NCI-H69 (cell line): ENCODE measurements at regions not wholly inside any gene's neighbourhood (a gene's known extent, or its start where the extent isn't known, plus 50 kb on each side); places are given as distances from the start of the nearest gene placed in this dataset.

Experiments
- DNase-seq: peaks from one replicate; lab custom pipeline; 2025; lab: John Stamatoyannopoulos, UW

DNA sequence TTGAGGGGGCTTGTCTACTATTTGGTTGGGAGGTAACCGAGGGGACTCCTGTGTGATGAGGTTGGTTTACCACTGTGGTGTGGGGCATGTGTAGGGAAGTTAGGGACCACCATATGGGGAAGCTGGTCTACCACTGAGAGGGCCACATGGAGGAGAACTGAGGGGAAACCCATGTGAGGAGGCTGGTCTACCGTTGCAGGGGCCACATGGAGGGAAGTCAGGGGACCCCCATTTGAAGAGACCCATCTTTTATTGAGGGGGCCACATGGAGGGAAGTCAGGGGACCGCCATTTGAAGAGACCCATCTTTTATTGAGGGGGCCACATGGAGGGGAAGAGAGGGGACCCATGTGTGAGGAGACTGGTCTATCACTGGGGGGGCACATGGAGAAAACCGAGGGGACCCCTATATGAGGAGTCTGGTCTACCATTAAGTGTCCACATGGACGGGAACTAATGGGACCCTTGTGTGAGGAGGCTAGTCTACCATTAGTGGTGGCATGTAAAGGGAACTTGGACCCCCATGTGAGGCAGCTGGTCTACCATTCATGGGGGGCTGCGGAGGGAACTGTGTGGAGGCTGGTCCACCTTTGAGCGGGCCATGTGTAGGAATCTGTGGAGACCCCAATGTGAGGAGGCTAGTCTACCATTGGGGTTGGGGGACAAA lies 165.5 kb downstream of the FBLN2 start:
- no peak for DNase-seq

DNA sequence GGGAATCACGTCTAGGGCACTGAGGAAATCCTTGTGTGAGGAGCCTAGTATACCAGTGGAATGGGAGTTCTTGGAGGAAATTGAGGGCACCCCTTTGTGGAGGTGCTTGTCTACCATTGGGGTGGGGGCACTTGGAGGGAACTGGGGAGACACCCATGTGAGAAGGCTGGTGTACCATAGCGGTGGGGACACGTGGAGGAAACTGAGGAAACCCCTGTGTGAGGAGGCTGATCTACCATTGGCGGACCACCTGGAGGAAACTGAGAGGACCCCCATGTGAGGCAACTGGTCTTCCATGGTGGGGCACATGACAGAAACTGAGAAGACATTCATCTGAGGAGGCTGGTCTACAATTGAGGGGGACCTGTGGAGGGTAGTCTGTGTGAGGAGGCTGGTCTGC lies 164.5 kb downstream of the FBLN2 start:
- no peak for DNase-seq

DNA sequence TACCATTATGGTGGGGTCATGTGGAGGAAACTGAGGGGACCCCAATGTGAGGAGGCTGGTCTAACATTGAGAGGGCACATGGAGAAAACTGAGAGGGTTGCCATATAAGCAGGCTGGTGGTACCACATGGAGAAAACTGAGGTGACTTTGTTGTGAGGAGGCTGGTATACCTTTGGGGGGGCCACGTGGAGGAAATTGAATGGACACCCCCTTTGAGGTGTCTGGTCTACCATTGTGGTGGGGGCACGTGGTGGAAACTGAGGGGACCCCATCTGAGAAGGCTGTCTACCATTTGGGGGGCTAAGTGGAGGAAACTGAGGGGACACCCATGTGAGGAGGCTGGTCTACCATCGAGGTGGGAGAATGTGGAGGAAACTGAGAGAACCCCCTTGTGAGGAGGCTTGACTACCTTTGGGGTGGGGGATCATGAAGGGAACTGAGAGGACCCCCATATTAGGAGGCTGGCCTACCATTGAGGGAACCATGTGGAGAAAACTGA lies 163.8 kb downstream of the FBLN2 start:
- no peak for DNase-seq

DNA sequence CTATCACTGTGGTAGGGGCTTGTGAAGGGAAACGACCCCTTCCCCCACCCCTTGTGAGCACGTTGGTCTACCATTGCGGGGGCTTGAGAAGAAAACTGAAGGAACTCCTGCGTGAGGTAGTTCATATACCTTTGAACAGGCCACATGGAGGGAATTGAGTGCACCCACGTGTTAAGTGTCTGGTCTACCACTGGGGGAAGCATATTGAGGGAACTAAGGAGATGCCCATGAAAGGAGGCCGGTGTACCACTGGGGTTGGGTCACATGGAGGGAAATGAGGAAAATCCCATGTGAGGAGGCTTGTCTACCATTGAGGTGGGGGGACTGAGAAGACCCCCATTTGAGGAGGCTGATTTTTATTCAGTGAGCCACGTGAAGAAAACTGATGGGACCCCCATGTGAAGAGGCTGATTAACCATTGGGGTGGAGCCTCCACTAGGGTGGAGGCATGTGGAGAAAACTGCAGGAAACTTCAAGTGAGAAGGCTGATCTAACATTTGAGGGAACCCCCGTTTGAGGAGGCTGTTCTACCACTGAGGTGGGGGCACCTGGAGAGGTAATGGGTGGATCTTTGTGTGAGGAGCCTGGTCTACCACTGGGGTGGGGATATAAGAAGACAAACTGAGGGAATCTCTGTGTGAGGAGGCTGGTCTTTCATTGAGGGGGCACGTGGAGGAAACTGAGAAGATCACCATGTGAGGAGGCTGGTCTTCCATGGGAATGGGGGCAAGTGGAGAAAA lies 163.2 kb downstream of the FBLN2 start:
- DNase-seq = no peak

DNA sequence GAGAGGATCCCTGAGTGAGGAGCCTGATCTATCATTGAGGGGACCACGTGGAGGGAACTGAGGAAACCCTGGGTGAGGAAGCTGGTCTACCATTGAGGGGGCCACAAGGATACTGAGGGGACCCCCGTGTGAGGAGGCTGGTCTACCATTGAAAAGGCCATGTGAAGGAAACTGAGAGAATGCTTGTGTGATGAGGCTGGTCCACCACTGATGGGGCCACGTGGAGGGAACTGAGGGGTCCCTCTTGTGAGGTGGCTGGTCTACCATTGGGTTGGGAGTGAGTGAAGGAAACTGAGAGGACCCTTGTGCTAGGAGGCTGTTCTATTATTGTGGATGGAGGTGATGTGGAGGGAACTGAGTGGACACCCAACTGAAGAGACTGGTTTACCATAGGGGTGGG lies 161.3 kb downstream of the FBLN2 start:
- DNase-seq = no peak

DNA sequence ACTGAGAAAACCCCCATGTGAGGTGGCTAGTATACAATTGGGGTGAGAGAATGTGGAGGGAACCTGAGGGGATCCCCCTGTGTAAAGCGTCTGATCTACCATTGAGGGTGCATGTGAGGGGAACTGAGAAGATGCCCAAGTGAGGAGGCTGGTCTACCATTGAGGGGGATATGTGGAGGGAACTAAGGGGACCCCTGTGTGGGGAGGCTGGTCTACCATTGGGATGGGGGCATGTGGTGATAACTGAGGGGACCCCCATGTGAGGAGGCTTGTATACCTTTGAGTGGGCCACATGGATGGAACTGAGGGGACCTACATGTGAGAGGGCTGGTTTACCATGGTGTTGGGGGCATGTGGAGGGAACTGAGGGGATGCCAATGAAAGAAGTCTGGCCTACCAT lies 160.8 kb downstream of the FBLN2 start:
- DNase-seq = no peak

DNA sequence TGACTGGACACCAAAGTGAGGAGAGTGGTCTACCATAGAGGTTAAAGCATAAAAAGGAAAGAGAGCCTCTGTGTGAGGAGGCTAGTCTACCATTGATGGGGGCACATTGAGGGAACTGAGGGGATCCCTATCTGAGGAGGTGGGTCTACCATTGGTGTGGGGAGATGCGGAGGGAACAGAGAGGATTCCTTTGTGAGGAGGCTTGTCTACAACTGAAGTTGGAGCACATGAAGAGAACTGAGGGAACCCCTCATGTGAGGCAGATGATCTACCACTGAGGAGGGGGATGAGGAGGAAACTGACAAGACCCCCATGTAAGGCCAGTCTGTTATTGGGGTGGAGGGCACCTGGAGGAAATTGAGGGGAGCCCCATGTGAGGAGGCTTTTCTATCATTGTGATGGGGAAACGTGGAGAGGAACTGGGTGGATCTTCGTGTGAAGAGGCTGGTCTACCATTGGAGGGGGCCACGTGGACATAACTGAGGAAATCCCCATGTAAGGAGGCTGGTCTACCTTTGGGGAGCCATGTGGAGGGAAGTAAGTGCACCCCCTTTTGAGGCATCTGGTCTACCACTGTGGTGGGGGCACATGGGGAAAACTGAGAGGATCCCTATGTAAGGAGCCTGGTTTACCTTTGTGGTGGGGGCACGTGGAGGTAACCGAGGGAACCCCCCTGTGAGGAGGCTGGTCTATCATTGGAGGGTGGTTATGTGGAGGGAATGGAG lies 160.1 kb downstream of the FBLN2 start:
- no peak for DNase-seq

DNA sequence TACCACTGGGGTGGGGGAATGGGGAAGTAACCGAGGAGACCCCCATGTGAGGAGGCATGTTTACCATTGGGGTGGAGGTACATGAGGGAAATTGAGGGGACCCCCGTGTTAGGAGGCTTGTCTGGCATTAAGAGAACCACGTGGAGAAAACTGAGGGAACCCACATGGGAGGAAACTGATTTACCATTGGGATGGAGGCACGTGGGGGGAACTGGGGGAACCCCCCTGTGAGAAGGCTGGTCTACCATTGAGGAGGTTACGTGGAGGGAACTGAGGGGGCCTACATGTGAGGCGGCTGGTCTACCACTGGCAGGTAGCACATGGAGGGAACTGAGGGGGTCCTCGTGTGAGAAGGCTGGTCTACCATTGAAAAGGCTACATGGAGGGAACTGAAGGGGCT lies 159.4 kb downstream of the FBLN2 start:
- DNase-seq = no peak

DNA sequence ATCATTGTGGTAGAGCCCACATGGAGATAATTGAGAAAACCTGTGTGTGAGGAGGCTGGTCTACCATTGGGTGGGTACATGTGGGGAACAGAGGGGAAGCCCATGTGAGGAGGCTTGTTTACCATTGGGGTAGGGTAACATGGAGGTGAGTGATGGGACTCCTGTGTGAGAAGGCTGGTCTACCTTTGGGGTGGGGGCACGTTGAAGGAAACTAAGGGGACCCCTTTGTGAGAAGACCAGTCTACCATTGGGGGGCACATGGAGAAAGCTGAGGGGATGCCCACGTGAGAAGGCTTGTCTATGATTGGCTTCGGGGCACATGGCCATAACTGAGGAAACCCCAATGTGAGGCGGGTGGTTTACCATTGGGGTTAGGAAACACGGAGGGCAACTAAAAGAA lies 158.5 kb downstream of the FBLN2 start:
- no peak for DNase-seq

DNA sequence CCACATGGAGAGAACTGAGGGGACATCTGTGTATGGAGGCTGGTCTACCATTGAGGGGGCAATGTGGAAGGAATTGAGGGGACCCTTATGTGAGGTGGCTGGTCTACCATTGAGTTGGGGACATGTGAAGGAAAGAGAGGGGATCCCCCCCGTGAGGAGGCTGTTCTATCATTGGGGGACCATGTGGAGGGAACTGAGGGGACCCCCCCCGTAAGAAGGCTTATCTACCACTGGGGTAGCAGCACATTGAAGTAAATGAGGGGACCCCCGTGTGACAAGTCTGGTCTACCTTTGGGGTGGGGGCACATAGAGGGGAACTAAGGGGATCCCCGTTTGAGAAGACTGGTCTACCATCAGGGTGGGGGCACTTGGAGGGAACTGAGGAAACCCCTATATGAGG lies 158.0 kb downstream of the FBLN2 start:
- DNase-seq = no peak

DNA sequence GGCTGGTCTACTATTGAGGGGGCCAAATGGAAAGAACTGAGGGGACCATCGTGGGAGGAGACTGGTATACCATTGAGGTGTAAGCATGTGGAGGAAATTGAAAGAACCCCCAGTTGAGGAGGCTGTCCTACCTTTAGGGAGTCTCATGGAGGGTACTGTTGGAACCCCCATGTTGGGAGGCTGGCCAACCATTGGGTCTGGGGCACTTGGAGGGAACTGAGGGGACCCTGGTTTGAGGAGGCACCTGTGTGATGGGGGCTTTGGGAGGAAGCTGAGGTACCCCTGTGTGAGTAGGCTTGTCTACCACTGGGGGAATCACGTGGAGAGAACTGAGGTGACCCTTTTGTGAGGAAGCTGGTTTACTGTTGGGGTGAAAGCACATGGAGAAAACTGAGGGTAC lies 157.5 kb downstream of the FBLN2 start:
- DNase-seq = no peak

DNA sequence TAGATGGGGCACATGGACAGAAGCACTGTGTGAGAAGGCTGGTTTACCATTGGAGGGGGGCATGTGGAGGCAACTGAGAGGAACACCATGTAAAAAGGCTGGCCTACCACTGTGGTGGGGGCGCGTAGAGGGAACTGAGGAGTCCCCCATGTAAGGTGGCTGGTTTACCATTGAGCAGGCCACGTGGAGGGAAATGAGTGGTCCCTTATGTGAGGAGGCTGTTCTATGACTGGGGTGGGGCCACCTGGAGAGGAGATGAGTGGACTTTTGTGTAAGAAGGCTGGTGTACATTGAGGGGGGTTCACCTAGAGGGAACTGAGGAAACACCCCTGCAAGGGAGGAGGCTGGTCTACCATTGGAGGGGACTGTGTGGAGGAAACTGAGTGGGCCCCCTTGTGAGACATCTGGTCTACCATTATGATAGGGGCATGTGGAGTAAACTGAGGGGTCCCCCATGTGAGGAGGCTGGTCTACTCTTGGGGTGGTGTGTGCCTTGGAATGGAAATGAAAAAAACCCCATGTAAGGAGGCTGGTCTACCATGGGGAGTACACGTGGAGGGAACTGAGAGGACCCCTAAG lies 156.9 kb downstream of the FBLN2 start:
- no peak for DNase-seq

DNA sequence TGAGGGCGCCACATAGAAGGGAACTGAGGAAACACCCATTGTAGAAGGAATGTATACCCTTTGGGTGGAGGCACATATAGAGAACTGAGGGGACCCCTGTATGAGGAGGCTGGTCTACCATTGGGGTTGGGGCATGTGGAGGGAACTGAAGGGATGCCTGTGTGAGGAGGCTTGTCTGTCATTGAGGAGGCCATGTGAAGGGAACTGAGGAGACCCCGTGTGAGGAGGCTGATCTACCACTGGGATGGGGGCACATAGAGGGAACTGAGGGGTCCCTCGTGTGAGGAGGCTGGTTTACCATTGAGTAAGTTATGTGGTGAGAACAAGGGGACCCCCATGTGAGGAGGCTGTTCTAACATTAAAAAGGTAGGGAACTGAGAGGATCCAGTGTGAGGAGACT lies 156.1 kb downstream of the FBLN2 start:
- DNase-seq = no peak

DNA sequence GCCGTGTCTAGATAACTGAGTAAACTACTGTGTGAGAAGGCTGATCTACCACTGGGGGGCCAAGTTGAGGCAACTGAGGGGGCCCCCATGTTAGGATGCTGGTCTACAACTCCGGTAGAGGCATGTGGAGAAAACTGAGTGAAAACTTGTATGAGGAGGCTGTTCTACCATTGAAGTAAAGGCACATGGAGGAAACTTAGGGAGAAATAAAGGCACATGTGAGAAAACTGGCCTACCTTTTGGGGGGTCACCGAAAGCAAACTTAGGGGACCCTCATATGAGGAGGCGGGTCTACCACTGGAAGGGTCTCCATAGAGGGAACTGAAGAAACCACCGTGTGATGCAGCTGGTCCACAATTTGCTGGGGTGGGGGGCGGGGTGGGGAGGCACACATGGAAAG lies 155.2 kb downstream of the FBLN2 start:
- DNase-seq = no peak

DNA sequence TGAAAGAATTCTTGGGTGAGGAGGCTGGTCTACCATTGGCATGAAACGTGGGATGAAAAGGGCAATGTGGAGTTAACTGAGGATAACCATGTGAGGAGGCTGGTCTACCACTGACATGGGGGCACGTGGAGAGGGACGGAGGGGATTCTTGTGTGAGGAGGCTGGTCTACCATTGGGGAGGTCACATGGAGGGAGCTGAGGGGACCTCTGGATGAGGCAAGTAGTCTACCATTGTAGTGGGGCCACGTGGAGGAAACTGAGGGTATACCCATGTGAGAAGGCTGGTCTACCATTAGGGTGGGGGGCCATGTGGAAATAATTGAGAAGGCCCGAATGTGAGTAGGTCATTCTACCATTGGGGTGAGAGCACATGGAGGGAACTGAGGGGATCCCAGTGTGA lies 154.1 kb downstream of the FBLN2 start:
- no peak for DNase-seq

DNA sequence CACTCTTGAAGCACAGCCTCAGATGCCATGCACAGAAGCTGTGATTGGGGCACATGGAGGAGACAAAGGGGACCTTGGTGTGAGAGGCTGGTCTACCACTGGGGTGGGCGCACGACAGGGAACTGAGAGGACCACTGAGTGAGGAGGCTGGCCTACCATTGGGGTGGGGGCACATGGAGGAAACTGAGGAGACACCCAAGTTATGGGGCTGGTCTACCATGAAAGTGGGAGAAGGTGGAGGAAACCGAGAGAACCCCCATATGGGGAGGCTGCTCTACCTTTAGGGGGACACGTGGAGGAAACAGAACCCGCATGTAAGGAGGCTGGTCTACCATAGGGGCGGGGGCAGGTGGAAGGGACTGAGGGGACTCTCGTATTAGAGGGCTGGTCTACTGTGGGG lies 153.4 kb downstream of the FBLN2 start:
- DNase-seq = no peak

DNA sequence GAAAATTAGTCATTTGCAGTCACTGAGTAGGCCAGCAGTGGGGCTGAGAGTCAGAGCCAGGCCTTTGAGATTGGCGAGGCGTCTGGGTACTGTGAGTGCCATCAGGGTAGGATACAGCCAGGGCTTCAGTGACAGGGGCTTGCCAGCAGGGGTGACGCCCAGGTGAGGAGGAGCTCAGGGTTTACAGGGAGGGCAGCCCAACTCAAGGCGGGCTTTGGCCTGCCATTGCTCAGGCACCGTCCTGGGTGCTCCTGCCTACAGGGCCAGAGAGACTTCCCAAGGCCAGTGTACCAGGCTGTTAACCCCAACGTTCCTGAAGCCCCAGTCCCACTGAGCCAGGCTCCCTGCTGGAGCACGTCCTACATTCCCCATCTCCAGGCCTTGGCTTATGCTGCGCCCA lies 152.0 kb downstream of the FBLN2 start:
- no peak for DNase-seq

DNA sequence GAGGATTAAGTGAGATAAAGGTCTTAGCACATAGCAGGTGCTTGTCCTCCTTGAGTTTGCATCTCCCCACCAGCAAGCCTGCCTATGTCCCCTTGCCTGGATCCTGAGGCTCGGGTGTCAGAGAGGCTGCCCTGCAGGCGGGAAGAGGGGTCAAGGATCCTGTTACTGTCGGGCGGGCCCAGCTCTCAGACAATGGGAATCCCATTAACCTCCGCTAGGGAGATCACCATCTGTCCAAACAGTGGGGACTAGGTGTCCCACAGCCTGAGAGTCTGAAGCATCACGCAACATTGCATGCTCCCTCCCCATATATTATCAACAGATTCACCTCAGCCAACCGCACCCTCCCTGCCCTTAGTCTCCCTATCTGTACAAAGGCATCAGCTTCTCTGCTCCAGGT lies 151.4 kb downstream of the FBLN2 start:
- DNase-seq = peak; percentile 21

DNA sequence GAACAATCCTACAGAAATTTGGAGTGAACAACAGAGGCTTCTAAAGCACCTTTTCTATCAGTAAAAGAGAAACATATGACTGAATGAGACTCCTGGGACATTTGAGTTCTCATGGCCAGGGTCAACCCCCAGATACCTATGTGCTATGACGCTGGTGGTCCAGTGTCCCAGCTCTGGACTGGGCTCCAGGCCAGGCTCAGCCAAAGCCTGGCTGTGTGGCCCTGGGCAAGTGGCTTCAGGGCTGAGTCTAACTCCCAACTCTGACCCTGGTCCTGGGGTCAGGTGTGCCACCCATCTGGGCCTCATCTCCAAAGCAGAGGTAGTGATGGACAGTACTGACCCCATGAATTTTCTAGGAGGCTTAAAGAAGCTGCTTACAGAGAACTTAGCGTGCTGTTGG lies 147.8 kb downstream of the FBLN2 start:
- DNase-seq = no peak

DNA sequence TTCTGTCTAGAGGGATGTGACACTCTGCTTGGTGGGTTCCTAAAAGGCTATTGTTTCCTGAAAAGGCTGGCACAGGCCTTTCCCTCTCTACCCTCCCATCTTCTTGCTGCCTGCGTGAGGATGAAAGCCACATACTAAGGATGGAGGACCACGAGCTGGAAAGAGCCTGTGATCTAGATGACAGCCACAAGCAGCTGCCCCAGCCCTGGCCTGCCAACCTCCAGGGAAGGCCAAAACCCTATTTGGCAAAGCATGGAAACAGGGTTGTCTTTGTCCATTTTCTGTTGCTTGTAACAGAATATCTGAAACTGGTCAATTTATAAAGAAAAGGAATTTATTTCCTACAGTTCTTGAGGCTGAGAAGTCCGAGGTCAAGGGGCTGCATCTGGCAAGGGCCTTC lies 144.5 kb downstream of the FBLN2 start:
- no peak for DNase-seq

DNA sequence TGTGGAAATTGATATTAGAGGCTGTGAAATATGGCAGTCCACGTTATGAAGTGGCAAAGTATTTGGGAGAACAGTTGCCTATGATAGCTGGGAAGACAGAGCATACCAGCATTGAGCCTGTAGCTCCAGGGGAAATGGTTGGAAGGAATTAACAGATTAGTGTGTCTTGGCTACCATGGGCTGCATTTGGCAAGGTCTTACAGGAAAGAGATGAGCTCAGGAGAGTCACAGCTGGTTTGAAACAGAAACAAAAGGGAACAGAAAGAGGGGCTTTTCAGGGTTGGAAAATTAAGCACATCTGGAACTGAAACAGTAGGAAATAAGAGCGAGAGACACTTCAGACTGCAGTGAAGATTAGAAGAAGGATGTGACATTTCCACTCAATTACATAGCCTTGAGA lies 141.7 kb downstream of the FBLN2 start:
- DNase-seq = no peak

DNA sequence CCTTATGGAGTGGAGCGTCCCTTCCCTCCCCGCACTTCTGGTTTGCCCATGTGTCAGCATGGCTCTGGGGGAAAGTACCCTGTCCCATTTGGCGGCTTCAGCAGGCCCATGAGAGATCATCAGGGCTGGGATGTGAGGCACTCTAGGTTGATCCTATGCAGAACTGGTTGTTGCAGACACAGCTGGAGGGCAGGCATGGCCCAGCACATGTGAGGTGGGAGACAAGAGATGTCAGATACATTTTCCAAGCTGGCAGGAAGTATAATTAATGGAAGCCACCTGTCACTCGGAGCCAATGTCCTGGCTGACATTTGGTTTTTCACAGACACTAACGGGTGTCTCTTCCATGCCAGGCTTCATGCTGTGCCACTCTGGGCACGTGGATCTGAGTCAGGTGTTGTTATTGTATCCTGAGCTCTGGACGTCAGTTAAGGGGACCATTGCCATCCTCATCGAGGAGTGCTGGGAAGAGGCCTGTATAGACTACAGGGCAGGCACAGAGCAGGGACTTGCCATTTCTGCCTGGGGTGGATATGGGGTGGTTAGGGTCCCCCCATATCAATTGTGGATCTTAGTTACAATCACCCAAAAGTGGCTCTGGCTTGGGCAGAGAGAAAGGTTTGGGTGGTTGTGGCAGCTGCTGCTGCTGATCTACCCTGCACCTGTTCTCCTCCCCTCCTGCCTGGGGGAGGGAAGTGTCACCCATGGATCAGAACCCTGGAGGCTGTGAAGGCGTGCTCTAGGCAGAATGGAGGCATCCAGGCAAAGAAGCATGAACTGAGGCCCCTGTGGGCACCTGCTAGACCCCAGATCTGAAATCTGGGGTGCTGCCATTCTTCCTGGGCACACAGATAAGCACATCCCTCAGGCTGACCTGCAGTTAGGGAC lies 140.7 kb downstream of the FBLN2 start:
- DNase-seq = peak; percentile 21
